Gastrocnemius medialis (tissue), 4 donors: ENCODE measurements at regions not wholly inside any gene's neighbourhood (a gene's known extent, or its start where the extent isn't known, plus 50 kb on each side); places are given as distances from the start of the nearest gene placed in this dataset.

Experiments used
- ATAC-seq, 2 donors: fragments of 150-250 bp; one replicate each; pipeline ENCODE4 v1.9.1; 2016
- DNase-seq, 2 donors: peaks; one replicate each; pipeline ENCODE4 v3.0.0-alpha.2; 2019
- H3K27ac ChIP-seq, 4 donors: fragments of 200-600 bp; sonication (generic); 1 replicate in 1 of 4; 2 replicates in 3 of 4; pipeline ENCODE4 v1.5.1; 2016 to 2018; ENCODE audit warnings: mild to moderate bottlenecking in 2 of 4, moderate library complexity in 1 of 4
- H3K27me3 ChIP-seq, 3 donors: fragments of 200-600 bp; sonication (generic) in 2 of 3; 1 replicate in 1 of 3; 2 replicates in 2 of 3; pipeline versions ENCODE4 v1.5.1 to v1.6.0; 2016 to 2019; ENCODE audit warnings: mild to moderate bottlenecking in 1 of 3, moderate library complexity in 1 of 3
- H3K36me3 ChIP-seq, 2 donors: fragments of 200-600 bp; sonication (generic) in 1 of 2; one replicate each; pipeline ENCODE4 v1.5.1; 2017 to 2018
- H3K4me1 ChIP-seq, 2 donors: fragments of 200-600 bp; sonication (generic) in 1 of 2; one replicate each; pipeline ENCODE4 v1.5.1; 2016 to 2017; ENCODE audit warnings: mild to moderate bottlenecking in 2 of 2
- H3K4me3 ChIP-seq, 4 donors: fragments of 200-600 bp; sonication (generic) in 3 of 4; 1 replicate in 1 of 4; 2 replicates in 3 of 4; pipeline ENCODE4 v1.5.1; 2016 to 2019; ENCODE audit warnings: mild to moderate bottlenecking in 2 of 4
- H3K9me3 ChIP-seq, 3 donors: fragments of 200-600 bp; sonication (generic) in 2 of 3; 1 replicate in 1 of 3; 2 replicates in 2 of 3; pipeline ENCODE4 v1.5.1; 2016 to 2019
- CTCF ChIP-seq, 5 experiments: fragments of 450-650 bp in 3 of 5; fragments of 200-600 bp in 2 of 5; sonication (generic) in 2 of 5; IDR thresholded peaks in 4 of 5; conservative IDR thresholded peaks in 1 of 5; 1 replicate in 4 of 5; 2 replicates in 1 of 5; pipeline ENCODE4 v1.5.1; 2016 to 2019; ENCODE audit warnings: antibody characterized with exemption in 5 of 5, mild to moderate bottlenecking in 3 of 5, moderate library complexity in 3 of 5
- POLR2A ChIP-seq, 2 donors: fragments of 450-650 bp; IDR thresholded peaks; one replicate each; pipeline ENCODE4 v1.6.1; 2017; ENCODE audit warnings: antibody characterized with exemption in 2 of 2, mild to moderate bottlenecking in 2 of 2, moderate library complexity in 2 of 2
- in situ Hi-C, 4 donors: fragments of 200-750 bp; cut with MboI; loops; one replicate each; pipeline versions ENCODE4 v1.15.0 to v1.8.0; 2017; ENCODE audit warnings: low sequenced_read_pairs in 4 of 4
- intact Hi-C: fragments of 100-400 bp; cut with DNase I; formaldehyde crosslinking; loops from one replicate; pipeline ENCODE4 v1.15.1; 2023; ENCODE audit warnings: low total_unique reads

- no peaks in the 10 kb centered on the region for H3K4me1 ChIP-seq
- TF ChIP-seq POLR2A (IDR thresholded peaks at IDR 0.05), result no peak
- no peak for TF ChIP-seq CTCF (IDR thresholded peaks at IDR 0.05 in 4 of 5, conservative IDR thresholded peaks at IDR 0.05 in 1 of 5)
- no peaks in the 10 kb centered on the region for H3K36me3 ChIP-seq
- in situ Hi-C loops, result no loop called here
- no peak overlapping the region for H3K4me3 ChIP-seq
- no peaks in the 10 kb centered on the region for H3K9me3 ChIP-seq
- no peak overlapping the region for H3K27ac ChIP-seq
- H3K27me3 ChIP-seq, result no peaks in the 10 kb centered on the region
- intact Hi-C loops, result no loop called here
- DNase-seq, result no peak
- no peak for ATAC-seq
Measured at GRCh38 chr11:109765709-109766311, 327.4 kb upstream of the ZC3H12C start.

GRCh38 chr11:109769858-109770257, 323.3 kb upstream of the ZC3H12C start:
- Histone ChIP-seq H3K4me1 (no peaks in the 10 kb centered on the region), H3K4me3 (no peak overlapping the region), H3K27me3 (no peaks in the 10 kb centered on the region), H3K9me3 (no peaks in the 10 kb centered on the region), H3K36me3 (no peaks in the 10 kb centered on the region), H3K27ac (no peak overlapping the region)
- intact Hi-C loops, result no loop called here
- TF ChIP-seq CTCF (IDR thresholded peaks at IDR 0.05 in 4 of 5, conservative IDR thresholded peaks at IDR 0.05 in 1 of 5), result no peak
- no peak for TF ChIP-seq POLR2A (IDR thresholded peaks at IDR 0.05)
- DNase-seq (no peak), ATAC-seq (no peak)
- in situ Hi-C loops, result no loop called here

DNA sequence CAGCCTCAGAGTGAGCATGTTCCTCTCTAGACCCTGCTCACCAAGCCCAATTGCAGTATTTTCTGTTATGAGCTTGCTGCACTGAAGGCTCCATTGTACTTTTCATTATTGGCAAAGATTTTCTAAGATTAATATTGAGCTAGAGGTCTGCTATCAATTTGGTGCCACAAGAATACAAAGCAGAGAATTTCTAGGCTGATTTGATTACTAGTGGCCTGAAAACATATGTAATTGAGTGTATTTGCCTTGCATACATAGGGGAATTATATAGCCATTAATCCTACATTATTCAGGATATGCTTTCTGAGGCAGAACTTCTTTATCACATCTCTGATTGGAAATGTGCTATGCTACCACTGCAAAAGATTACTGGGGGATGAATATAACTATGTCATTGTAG, 322.9 kb upstream of the ZC3H12C start:
- in situ Hi-C loops, result no loop called here
- TF ChIP-seq CTCF (IDR thresholded peaks at IDR 0.05 in 4 of 5, conservative IDR thresholded peaks at IDR 0.05 in 1 of 5) (no peak), POLR2A (IDR thresholded peaks at IDR 0.05) (no peak)

DNA sequence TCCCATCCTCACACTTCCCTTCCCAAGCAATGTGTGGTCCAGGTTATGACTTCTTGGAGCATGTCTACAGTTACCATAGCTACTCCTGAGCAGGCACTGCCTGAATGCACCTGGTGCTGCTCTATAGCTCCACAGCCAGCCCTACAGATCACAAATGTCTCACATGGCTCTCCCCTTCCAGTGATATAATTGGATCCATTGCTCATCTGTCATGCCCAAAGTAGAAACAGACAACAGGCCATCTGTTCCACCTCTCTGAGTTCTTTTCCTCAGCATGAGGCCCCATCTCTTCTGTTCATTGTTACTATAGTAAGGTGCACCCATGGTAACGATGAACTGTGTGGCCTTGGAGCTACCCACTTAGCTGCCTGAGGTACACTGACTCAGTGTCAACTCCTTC, 320.3 kb upstream of the ZC3H12C start:
- DNase-seq (no peak), ATAC-seq (no peak)
- in situ Hi-C loops (no loop called here), intact Hi-C loops (no loop called here)
- no peak overlapping the region for H3K4me3 ChIP-seq
- TF ChIP-seq POLR2A (IDR thresholded peaks at IDR 0.05) (no peak), CTCF (IDR thresholded peaks at IDR 0.05 in 4 of 5, conservative IDR thresholded peaks at IDR 0.05 in 1 of 5) (no peak)
- H3K4me1 ChIP-seq, result no peaks in the 10 kb centered on the region
- no peak overlapping the region for H3K27ac ChIP-seq
- H3K9me3 ChIP-seq, result no peaks in the 10 kb centered on the region
- no peaks in the 10 kb centered on the region for H3K27me3 ChIP-seq
- no peaks in the 10 kb centered on the region for H3K36me3 ChIP-seq

More for the DNA sequence above, 322.9 kb upstream of the ZC3H12C start:
- Histone ChIP-seq H3K27ac (no peak overlapping the region), H3K4me3 (no peak overlapping the region), H3K36me3 (no peaks in the 10 kb centered on the region), H3K9me3 (no peaks in the 10 kb centered on the region), H3K27me3 (no peaks in the 10 kb centered on the region), H3K4me1 (no peaks in the 10 kb centered on the region)
- no peak for ATAC-seq
- DNase-seq, result no peak
- intact Hi-C loops, result no loop called here

DNA sequence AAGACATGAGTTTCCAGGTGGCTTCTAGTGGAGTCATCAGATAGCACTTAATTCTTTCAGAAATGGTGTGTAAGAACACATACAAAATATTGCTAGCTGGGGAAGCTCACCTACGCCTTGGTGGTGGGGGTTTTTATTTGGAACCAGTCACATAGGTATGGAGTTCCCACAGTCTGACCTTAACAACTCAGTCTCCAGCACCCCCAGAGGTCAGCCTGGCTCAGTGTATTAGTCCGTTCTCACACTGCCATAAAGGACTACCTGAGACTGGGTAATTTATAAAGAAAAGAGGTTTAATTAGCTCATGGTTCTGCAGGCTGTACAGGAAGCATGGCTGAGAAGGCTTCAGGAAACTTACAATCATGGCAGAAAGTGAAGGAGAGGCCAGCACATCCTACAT, 317.5 kb upstream of the ZC3H12C start:
- intact Hi-C loops (no loop called here), in situ Hi-C loops (no loop called here)
- no peak for ATAC-seq
- no peak overlapping the region for H3K27ac ChIP-seq
- H3K4me1 ChIP-seq, result no peaks in the 10 kb centered on the region
- no peaks in the 10 kb centered on the region for H3K9me3 ChIP-seq
- TF ChIP-seq CTCF (IDR thresholded peaks at IDR 0.05 in 4 of 5, conservative IDR thresholded peaks at IDR 0.05 in 1 of 5), result no peak
- TF ChIP-seq POLR2A (IDR thresholded peaks at IDR 0.05), result no peak
- DNase-seq, result no peak
- no peaks in the 10 kb centered on the region for H3K36me3 ChIP-seq
- H3K4me3 ChIP-seq, result no peak overlapping the region
- H3K27me3 ChIP-seq, result no peaks in the 10 kb centered on the region
